Kidney tubule cell (primary cell): ENCODE measurements at regions not wholly inside any gene's neighbourhood (a gene's known extent, or its start where the extent isn't known, plus 50 kb on each side); places are given as distances from the start of the nearest gene placed in this dataset.
A peak's percentile ranks its signal among the peaks of the same experiment; 100 is the strongest.
"Not testable (repeated sequence)": the region's sequence is repeated elsewhere in the genome, so short reads cannot be mapped to it uniquely, and the experiment has no call there.

Source experiments
- DNase-seq: peaks from one replicate; pipeline ENCODE4 v3.0.0-alpha.2; 2018; ENCODE audit warnings: low spot score

GRCh38 chr9:26163931-26164330 is 485.7 kb upstream of the TUSC1 start:
- DNase-seq = peak; percentile 15

GRCh38 chr9:26159575-26160392 is 481.5 kb upstream of the TUSC1 start:
- DNase-seq = peak; percentile 22

GRCh38 chr9:26158631-26159150 is 480.4 kb upstream of the TUSC1 start:
- no peak for DNase-seq

GRCh38 chr9:26157411-26157810 is 479.2 kb upstream of the TUSC1 start:
- DNase-seq = peak; percentile 80

GRCh38 chr9:26152350-26152749 is 474.1 kb upstream of the TUSC1 start:
- no peak for DNase-seq

GRCh38 chr9:26148128-26148527 is 469.9 kb upstream of the TUSC1 start:
- DNase-seq = no peak

GRCh38 chr9:26145938-26146337 is 467.7 kb upstream of the TUSC1 start:
- DNase-seq = no peak

- no peak for DNase-seq
Measured at GRCh38 chr9:26142631-26143030, 464.4 kb upstream of the TUSC1 start.

- no peak for DNase-seq
Measured at GRCh38 chr9:26142201-26142600, 464.0 kb upstream of the TUSC1 start.

- DNase-seq = peak; percentile 9
Measured at GRCh38 chr9:26133537-26133936, 455.3 kb upstream of the TUSC1 start.

GRCh38 chr9:26132746-26133312 is 454.6 kb upstream of the TUSC1 start:
- no peak for DNase-seq

GRCh38 chr9:26131886-26132285 is 453.6 kb upstream of the TUSC1 start:
- DNase-seq = peak; percentile 11

GRCh38 chr9:26129217-26129616 is 451.0 kb upstream of the TUSC1 start:
- no peak for DNase-seq

- no peak for DNase-seq
Measured at GRCh38 chr9:26125693-26126092, 447.4 kb upstream of the TUSC1 start.

GRCh38 chr9:26116085-26116484 is 437.8 kb upstream of the TUSC1 start:
- not testable (repeated sequence) for DNase-seq

- DNase-seq = peak; percentile 23
Measured at GRCh38 chr9:26112724-26113123, 434.5 kb upstream of the TUSC1 start.

- DNase-seq = no peak
Measured at GRCh38 chr9:26086396-26086795, 408.2 kb upstream of the TUSC1 start.

- DNase-seq = no peak
Measured at GRCh38 chr9:26081847-26082246, 403.6 kb upstream of the TUSC1 start.

GRCh38 chr9:26078706-26079105 is 400.5 kb upstream of the TUSC1 start:
- DNase-seq = no peak

GRCh38 chr9:26077860-26078259 is 399.6 kb upstream of the TUSC1 start:
- no peak for DNase-seq

- DNase-seq = no peak
Measured at GRCh38 chr9:26067608-26068007, 389.4 kb upstream of the TUSC1 start.

GRCh38 chr9:26066237-26066636 is 388.0 kb upstream of the TUSC1 start:
- no peak for DNase-seq

- DNase-seq = no peak
Measured at GRCh38 chr9:26061948-26062575, 383.8 kb upstream of the TUSC1 start.
